Activated CD8-positive, alpha-beta memory T cell treated with anti-CD3 and anti-CD28 coated beads, Interleukin-2, amount 50 U/mL, for 48 hours (primary cell): ENCODE measurements at regions not wholly inside any gene's neighbourhood (a gene's known extent, or its start where the extent isn't known, plus 50 kb on each side); places are given as distances from the start of the nearest gene placed in this dataset.
"Not testable (repeated sequence)": the region's sequence is repeated elsewhere in the genome, so short reads cannot be mapped to it uniquely, and the experiment has no call there.

Source experiments
- DNase-seq: peaks from one replicate; pipeline ENCODE4 v3.0.0-alpha.2; 2020

GRCh38 chrX:115408771-115409400, 119.4 kb downstream of the LUZP4 start:
- no peak for DNase-seq

GRCh38 chrX:115409551-115409950, 120.0 kb downstream of the LUZP4 start:
- no peak for DNase-seq

- DNase-seq: no peak
Observed at GRCh38 chrX:115410731-115411428, 121.4 kb downstream of the LUZP4 start.

GRCh38 chrX:115413246-115413878, 123.8 kb downstream of the LUZP4 start:
- no peak for DNase-seq

GRCh38 chrX:115419069-115419468, 129.6 kb downstream of the LUZP4 start:
- DNase-seq: no peak

GRCh38 chrX:115423086-115423485, 133.6 kb downstream of the LUZP4 start:
- no peak for DNase-seq

- DNase-seq: no peak
Observed at GRCh38 chrX:115425359-115425758, 135.6 kb upstream of the PLS3 start.

- no peak for DNase-seq
Observed at GRCh38 chrX:115427861-115428410, 133.0 kb upstream of the PLS3 start.

GRCh38 chrX:115434834-115435233, 126.1 kb upstream of the PLS3 start:
- DNase-seq: not testable (repeated sequence)

- DNase-seq: no peak
Observed at GRCh38 chrX:115437841-115438595, 123.0 kb upstream of the PLS3 start.

GRCh38 chrX:115448146-115448545, 112.8 kb upstream of the PLS3 start:
- no peak for DNase-seq

GRCh38 chrX:115449742-115450141, 111.2 kb upstream of the PLS3 start:
- no peak for DNase-seq

GRCh38 chrX:115452251-115452650, 108.7 kb upstream of the PLS3 start:
- DNase-seq: no peak

GRCh38 chrX:115459883-115460880, 100.8 kb upstream of the PLS3 start:
- DNase-seq: no peak

- no peak for DNase-seq
Observed at GRCh38 chrX:115462406-115462805, 98.6 kb upstream of the PLS3 start.

GRCh38 chrX:115467961-115468360, 93.0 kb upstream of the PLS3 start:
- DNase-seq: no peak

- no peak for DNase-seq
Observed at GRCh38 chrX:115472131-115472530, 88.8 kb upstream of the PLS3 start.

- DNase-seq: no peak
Observed at GRCh38 chrX:115486510-115486909, 74.5 kb upstream of the PLS3 start.

- no peak for DNase-seq
Observed at GRCh38 chrX:115487608-115488007, 73.4 kb upstream of the PLS3 start.

- DNase-seq: no peak
Observed at GRCh38 chrX:115490814-115491213, 70.2 kb upstream of the PLS3 start.

GRCh38 chrX:115491766-115492165, 69.2 kb upstream of the PLS3 start:
- no peak for DNase-seq

GRCh38 chrX:115493015-115493414, 68.0 kb upstream of the PLS3 start:
- no peak for DNase-seq
